GM10266 (cell line): ENCODE measurements at regions not wholly inside any gene's neighbourhood (a gene's known extent, or its start where the extent isn't known, plus 50 kb on each side); places are given as distances from the start of the nearest gene placed in this dataset.

Source experiments
- DNase-seq: peaks from one replicate; pipeline ENCODE4 v3.0.0; 2012; ENCODE audit errors: extremely low spot score
- CTCF ChIP-seq: IDR thresholded peaks from 2 replicates; pipeline ENCODE4 v1.5.1; 2012; ENCODE audit warnings: mild to moderate bottlenecking, low read depth; ENCODE audit not compliant: control insufficient read depth, insufficient read depth; ENCODE audit errors: missing control alignments

GRCh38 chr10:85145966-85146365 lies 817.6 kb downstream of the CCSER2 start:
- no peak for TF ChIP-seq CTCF
- no peak for DNase-seq

- DNase-seq: no peak
- TF ChIP-seq CTCF: no peak
These were observed 819.2 kb downstream of the CCSER2 start for GRCh38 chr10:85147346-85148250.

- no peak for TF ChIP-seq CTCF
- DNase-seq: no peak
These were observed 820.6 kb downstream of the CCSER2 start for GRCh38 chr10:85148693-85149640.

GRCh38 chr10:85149766-85150165 lies 821.4 kb downstream of the CCSER2 start:
- TF ChIP-seq CTCF: no peak
- no peak for DNase-seq

- no peak for TF ChIP-seq CTCF
- DNase-seq: no peak
These were observed 823.1 kb downstream of the CCSER2 start for GRCh38 chr10:85151506-85151905.

- TF ChIP-seq CTCF: no peak
- no peak for DNase-seq
These were observed 824.1 kb downstream of the CCSER2 start for GRCh38 chr10:85152496-85152895.
